ENCODE measurements at regions not wholly inside any gene's neighbourhood (a gene's known extent, or its start where the extent isn't known, plus 50 kb on each side); places are given as distances from the start of the nearest gene placed in this dataset.

DNA sequence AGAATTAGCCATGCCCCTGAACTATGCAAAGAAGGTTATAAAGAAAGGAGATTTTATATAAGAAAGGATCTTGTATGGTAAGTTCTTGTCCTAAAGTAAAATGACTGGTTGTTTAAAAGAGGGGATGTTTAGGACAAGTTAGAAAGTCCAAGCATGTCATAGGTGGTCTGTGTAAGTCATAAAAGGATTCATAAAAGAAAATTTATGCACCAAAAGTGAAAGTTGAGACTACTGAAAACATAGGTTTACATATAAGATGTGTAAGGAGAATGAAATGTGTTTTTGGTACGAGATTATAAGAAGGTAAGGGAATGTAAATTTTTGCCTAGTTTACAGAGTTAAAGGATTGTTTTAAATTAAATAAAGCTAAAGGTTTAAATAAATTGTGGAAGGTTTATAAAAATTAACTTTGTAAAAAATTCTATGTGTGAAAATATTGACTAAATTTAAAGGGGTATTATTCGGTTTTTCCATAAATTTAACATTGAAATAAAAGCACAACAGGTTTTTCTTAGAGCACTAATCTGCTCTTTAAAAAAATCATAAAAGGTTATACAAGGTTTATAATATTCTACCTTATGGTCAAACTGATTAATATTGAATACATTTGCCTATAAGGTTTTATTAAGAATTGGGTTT is 93.6 kb upstream of the UST start:
- TF ChIP-seq POLR2A (IDR thresholded peaks at IDR 0.05) (no peak), POLR2AphosphoS5 (IDR thresholded peaks at IDR 0.05) (no peak), EP300 (IDR thresholded peaks at IDR 0.05) (no peak)
- TF ChIP-seq, protein P1, sequence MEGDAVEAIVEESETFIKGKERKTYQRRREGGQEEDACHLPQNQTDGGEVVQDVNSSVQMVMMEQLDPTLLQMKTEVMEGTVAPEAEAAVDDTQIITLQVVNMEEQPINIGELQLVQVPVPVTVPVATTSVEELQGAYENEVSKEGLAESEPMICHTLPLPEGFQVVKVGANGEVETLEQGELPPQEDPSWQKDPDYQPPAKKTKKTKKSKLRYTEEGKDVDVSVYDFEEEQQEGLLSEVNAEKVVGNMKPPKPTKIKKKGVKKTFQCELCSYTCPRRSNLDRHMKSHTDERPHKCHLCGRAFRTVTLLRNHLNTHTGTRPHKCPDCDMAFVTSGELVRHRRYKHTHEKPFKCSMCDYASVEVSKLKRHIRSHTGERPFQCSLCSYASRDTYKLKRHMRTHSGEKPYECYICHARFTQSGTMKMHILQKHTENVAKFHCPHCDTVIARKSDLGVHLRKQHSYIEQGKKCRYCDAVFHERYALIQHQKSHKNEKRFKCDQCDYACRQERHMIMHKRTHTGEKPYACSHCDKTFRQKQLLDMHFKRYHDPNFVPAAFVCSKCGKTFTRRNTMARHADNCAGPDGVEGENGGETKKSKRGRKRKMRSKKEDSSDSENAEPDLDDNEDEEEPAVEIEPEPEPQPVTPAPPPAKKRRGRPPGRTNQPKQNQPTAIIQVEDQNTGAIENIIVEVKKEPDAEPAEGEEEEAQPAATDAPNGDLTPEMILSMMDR (IDR thresholded peaks at IDR 0.05) = no peak
- WGBS, 2 donors (ENCODE audit: low coverage in 1 of 2) = 61 to 88% methylated on average over 2 of the region's 2 CpGs
- ATAC-seq = no peak
- H3K9me3 ChIP-seq = no peaks in the 10 kb centered on the region
- no peaks in the 10 kb centered on the region for H3K27me3 ChIP-seq
- no peak overlapping the region for H3K4me3 ChIP-seq
- no peaks in the 10 kb centered on the region for H3K36me3 ChIP-seq
- H3K4me1 ChIP-seq = peaks cover 0 to 6% (median 0%) of the 10 kb centered on the region in 3 donors
- no peak overlapping the region for H3K27ac ChIP-seq

DNA sequence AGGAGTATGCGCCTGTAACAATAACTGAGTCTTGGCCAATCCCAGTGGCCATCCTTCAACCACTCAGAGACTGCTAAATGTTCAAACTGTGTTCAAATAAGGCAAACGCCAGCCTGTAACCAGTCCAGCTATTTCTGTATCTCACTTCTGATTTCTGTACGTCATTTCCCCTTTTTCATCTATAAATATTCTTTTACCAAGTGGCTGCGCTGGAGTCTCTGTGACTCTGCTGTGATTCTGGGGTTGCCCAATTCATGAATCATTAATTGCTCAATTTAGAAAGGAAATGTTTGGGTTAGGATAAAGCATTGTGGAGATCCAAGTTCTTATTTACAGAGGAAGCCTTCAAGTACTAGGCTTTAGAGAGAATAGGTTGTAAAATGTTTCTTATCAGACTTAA is 89.8 kb upstream of the UST start:
- H3K4me1 ChIP-seq = no peaks in the 10 kb centered on the region
- no peak overlapping the region for H3K27ac ChIP-seq
- TF ChIP-seq EP300 (IDR thresholded peaks at IDR 0.05) (no peak), POLR2AphosphoS5 (IDR thresholded peaks at IDR 0.05) (peak; percentile 57)
- H3K9me3 ChIP-seq = no peaks in the 10 kb centered on the region
- no peaks in the 10 kb centered on the region for H3K27me3 ChIP-seq
- peak; percentile 61 for ATAC-seq
- no peaks in the 10 kb centered on the region for H3K36me3 ChIP-seq
- H3K4me3 ChIP-seq = no peak overlapping the region
- 71 to 82% methylated on average over 4 of the region's 4 CpGs for WGBS, 2 donors (ENCODE audit: low coverage in 1 of 2)

DNA sequence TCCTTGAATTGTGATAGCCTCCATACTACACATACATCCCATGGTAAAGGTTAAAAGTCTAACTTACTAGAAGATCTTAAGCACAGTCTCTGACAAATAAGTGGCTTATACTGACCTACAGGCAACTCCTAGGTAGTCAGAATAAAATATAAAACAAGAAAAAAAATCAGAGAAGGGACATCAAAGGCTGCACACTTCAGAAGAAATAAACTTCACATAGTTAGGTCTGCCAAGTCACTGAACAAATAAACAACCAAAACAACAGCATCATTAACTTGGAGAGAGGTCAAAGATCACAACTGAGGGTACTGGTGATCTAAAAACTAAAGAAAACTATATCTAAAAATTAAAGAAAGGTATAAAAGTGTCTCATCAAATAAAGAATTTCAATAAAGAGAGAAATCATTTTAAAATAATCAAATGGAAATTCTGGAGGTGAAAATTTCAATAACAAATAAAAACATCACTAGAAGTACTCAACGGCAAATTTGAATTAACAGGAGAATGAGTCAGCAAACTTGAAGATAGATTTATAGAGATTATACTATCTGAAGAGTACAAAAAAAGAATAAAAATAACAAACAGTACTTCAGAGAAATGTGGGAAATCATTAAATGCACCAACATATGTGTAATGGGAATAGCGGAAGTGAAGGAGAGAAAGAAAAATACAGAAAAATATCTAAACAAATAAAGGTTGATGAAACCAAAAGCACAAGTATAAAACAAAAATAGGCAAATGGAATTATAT is 88.0 kb upstream of the UST start:
- ATAC-seq = no peak
- H3K4me3 ChIP-seq = no peak overlapping the region
- TF ChIP-seq, protein P1 (IDR thresholded peaks at IDR 0.05) = no peak
- no peak for TF ChIP-seq POLR2AphosphoS5 (IDR thresholded peaks at IDR 0.05)
- no peak for TF ChIP-seq EP300 (IDR thresholded peaks at IDR 0.05)
- TF ChIP-seq POLR2A (IDR thresholded peaks at IDR 0.05) = no peak
- WGBS, 2 donors (ENCODE audit: low coverage in 1 of 2) = 85 to 90% methylated on average over 2 of the region's 2 CpGs
- H3K27ac ChIP-seq = no peak overlapping the region
- H3K27me3 ChIP-seq = no peaks in the 10 kb centered on the region
- H3K36me3 ChIP-seq = no peaks in the 10 kb centered on the region
- no peaks in the 10 kb centered on the region for H3K4me1 ChIP-seq
- no peaks in the 10 kb centered on the region for H3K9me3 ChIP-seq

DNA sequence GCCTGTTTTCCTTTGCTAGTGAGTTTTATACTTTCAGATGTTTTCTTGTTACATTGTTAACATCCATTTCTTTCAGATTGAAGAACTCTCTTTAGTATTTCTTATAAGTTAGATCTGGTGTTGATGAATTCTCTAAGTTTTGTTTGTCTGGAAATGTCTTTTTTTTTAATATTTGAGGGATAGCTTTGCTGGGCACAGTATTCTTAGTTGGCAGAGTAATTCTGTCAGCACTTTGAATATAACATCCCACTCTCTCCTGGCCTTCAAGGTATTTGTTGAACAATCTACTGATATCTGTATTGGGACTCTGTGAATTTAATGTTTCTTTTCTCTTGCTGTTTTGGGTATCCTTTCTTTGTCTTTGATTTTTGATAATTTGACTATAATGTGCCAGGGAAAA is 79.4 kb upstream of the UST start:
- ATAC-seq = no peak
- Histone ChIP-seq H3K4me3 (no peak overlapping the region), H3K27me3 (no peaks in the 10 kb centered on the region), H3K4me1 (no peaks in the 10 kb centered on the region), H3K27ac (no peak overlapping the region), H3K9me3 (peaks cover 0 to 65% (median 3%) of the 10 kb centered on the region in 3 donors), H3K36me3 (no peaks in the 10 kb centered on the region)
- TF ChIP-seq POLR2A (IDR thresholded peaks at IDR 0.05) (no peak), POLR2AphosphoS5 (IDR thresholded peaks at IDR 0.05) (no peak), EP300 (IDR thresholded peaks at IDR 0.05) (no peak)
- TF ChIP-seq, protein P1 (IDR thresholded peaks at IDR 0.05) = no peak

DNA sequence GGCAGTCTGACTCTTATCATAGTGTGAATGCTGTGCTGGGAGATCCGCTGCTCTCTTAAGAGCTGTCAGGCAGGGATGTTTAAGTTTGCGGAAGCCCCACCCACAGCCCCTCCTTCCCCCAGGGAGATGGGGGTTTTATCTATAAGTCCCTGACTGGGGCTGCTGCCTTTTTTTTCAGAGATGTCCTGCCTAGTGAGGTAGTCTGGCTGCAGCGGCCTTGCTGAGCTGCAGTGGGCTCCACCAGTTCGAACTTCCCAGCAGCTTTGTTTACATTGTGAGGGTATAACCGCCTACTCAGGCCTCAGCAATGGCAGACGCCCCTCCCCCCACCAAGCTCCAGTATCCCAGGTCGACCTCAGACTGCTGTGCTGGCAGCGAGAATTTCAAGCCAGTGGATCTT is 75.7 kb upstream of the UST start:
- TF ChIP-seq EP300 (IDR thresholded peaks at IDR 0.05) (no peak), POLR2AphosphoS5 (IDR thresholded peaks at IDR 0.05) (no peak), POLR2A (IDR thresholded peaks at IDR 0.05) (no peak)
- TF ChIP-seq, protein P1 (IDR thresholded peaks at IDR 0.05) = no peak
- Histone ChIP-seq H3K9me3 (peaks cover 0 to 71% (median 3%) of the 10 kb centered on the region in 3 donors), H3K36me3 (no peaks in the 10 kb centered on the region), H3K4me3 (no peak overlapping the region), H3K27ac (no peak overlapping the region), H3K4me1 (no peaks in the 10 kb centered on the region), H3K27me3 (no peaks in the 10 kb centered on the region)
- ATAC-seq = no peak
- WGBS, 2 donors (ENCODE audit: low coverage in 1 of 2) = 53% methylated on average over 2 of the region's 8 CpGs; no CpG with 5 or more reads in 1 of the 2 donors
